Erythroblast (primary cell): ENCODE measurements at regions not wholly inside any gene's neighbourhood (a gene's known extent, or its start where the extent isn't known, plus 50 kb on each side); places are given as distances from the start of the nearest gene placed in this dataset.

Experiments used
- GATA1 ChIP-seq: IDR thresholded peaks from 2 replicates; pipeline ENCODE4 v1.6.1; 2011; ENCODE audit warnings: low read depth, mild to moderate bottlenecking, control low read depth, low read length, moderate library complexity
- POLR2A ChIP-seq: IDR thresholded peaks from 2 replicates; pipeline ENCODE4 v1.6.1; 2011; ENCODE audit warnings: mild to moderate bottlenecking, low read length

DNA sequence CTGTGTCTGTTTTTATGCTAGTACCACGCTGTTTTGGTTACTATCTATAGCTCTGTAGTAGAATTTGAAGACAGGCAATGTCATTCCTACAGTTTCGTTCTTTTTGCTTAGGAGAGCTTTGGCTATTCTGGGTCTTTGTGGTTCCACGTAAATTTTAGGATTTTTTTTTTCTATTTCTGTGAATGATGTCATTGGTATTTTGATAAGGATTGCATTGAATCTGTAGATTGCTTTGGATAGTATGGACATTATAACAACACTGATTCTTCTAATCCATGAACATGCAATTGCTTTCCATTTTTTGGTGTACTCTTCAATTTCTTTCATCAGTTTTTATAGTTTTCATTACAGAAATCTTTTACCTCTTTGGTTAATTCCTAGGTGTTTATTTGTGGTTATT, 345.2 kb downstream of the TMEM121 start:
- TF ChIP-seq POLR2A (no peak), GATA1 (no peak)
